Ishikawa (cell line): ENCODE measurements at regions not wholly inside any gene's neighbourhood (a gene's known extent, or its start where the extent isn't known, plus 50 kb on each side); places are given as distances from the start of the nearest gene placed in this dataset.

Experiments used
- CREB1 ChIP-seq: IDR thresholded peaks from 2 replicates; pipeline ENCODE4 v1.6.1; 2012; ENCODE audit warnings: low read depth
- EGR1 ChIP-seq: IDR thresholded peaks from 2 replicates; pipeline ENCODE4 v1.6.1; 2012
- EP300 ChIP-seq: IDR thresholded peaks from 2 replicates; pipeline ENCODE4 v1.6.1; 2012; ENCODE audit warnings: borderline replicate concordance
- FOXM1 ChIP-seq: IDR thresholded peaks from 2 replicates; pipeline ENCODE4 v1.6.1; 2012; ENCODE audit warnings: low read depth, borderline replicate concordance
- RAD21 ChIP-seq: IDR thresholded peaks from 2 replicates; pipeline ENCODE4 v1.6.1; 2012; ENCODE audit warnings: low read depth
- REST ChIP-seq: IDR thresholded peaks from 2 replicates; pipeline ENCODE4 v1.6.1; 2012; ENCODE audit warnings: low read depth, mild to moderate bottlenecking
- TAF1 ChIP-seq: IDR thresholded peaks from 2 replicates; pipeline ENCODE4 v1.6.1; 2012; ENCODE audit warnings: low read depth, mild to moderate bottlenecking
- TCF12 ChIP-seq: IDR thresholded peaks from 2 replicates; pipeline ENCODE4 v1.6.1; 2012; ENCODE audit warnings: low read depth
- TEAD4 ChIP-seq: IDR thresholded peaks from 2 replicates; pipeline ENCODE4 v1.6.1; 2012
- YY1 ChIP-seq: IDR thresholded peaks from 2 replicates; pipeline ENCODE4 v1.6.1; 2012; ENCODE audit warnings: low read depth
- TF ChIP-seq, protein P1 (sequence below): IDR thresholded peaks from 2 replicates; pipeline ENCODE4 v1.6.1; 2012
- TF ChIP-seq, protein P2 (sequence below): IDR thresholded peaks from 2 replicates; pipeline ENCODE4 v1.6.1; 2012

GRCh38 chr3:177359593-177360357, 162.5 kb upstream of the TBL1XR1 start:
- TF ChIP-seq YY1 (peak; percentile 78), TAF1 (peak; percentile 19; the same call in 1 of the 2 replicates), REST (peak; percentile 11; the same call in 1 of the 2 replicates), EP300 (peak; percentile 99), FOXM1 (peak; percentile 96), RAD21 (peak; percentile 79), TEAD4 (peak; percentile 96), TCF12 (peak; percentile 99), EGR1 (peak; percentile 96), CREB1 (peak; percentile 79)
- TF ChIP-seq, protein P1, sequence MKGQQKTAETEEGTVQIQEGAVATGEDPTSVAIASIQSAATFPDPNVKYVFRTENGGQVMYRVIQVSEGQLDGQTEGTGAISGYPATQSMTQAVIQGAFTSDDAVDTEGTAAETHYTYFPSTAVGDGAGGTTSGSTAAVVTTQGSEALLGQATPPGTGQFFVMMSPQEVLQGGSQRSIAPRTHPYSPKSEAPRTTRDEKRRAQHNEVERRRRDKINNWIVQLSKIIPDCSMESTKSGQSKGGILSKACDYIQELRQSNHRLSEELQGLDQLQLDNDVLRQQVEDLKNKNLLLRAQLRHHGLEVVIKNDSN: peak; percentile 43
- TF ChIP-seq, protein P2, sequence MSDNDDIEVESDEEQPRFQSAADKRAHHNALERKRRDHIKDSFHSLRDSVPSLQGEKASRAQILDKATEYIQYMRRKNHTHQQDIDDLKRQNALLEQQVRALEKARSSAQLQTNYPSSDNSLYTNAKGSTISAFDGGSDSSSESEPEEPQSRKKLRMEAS: peak; percentile 90
